Esophagus squamous epithelium (tissue), 4 donors: ENCODE measurements at regions not wholly inside any gene's neighbourhood (a gene's known extent, or its start where the extent isn't known, plus 50 kb on each side); places are given as distances from the start of the nearest gene placed in this dataset.

Source experiments
- POLR2A ChIP-seq, 4 donors: fragments of 450-650 bp; IDR thresholded peaks; one replicate each; pipeline ENCODE4 v1.6.1; 2017; ENCODE audit warnings: antibody characterized with exemption in 4 of 4, mild to moderate bottlenecking in 4 of 4, moderate library complexity in 3 of 4
- TF ChIP-seq, protein P1 (sequence below), 6 experiments: fragments of 450-650 bp in 4 of 6; fragments of 200-600 bp in 2 of 6; sonication (generic) in 2 of 6; IDR thresholded peaks; one replicate each; pipeline ENCODE4 v1.5.1; 2016 to 2019; ENCODE audit warnings: antibody characterized with exemption in 6 of 6, mild to moderate bottlenecking in 4 of 6, moderate library complexity in 4 of 6

DNA sequence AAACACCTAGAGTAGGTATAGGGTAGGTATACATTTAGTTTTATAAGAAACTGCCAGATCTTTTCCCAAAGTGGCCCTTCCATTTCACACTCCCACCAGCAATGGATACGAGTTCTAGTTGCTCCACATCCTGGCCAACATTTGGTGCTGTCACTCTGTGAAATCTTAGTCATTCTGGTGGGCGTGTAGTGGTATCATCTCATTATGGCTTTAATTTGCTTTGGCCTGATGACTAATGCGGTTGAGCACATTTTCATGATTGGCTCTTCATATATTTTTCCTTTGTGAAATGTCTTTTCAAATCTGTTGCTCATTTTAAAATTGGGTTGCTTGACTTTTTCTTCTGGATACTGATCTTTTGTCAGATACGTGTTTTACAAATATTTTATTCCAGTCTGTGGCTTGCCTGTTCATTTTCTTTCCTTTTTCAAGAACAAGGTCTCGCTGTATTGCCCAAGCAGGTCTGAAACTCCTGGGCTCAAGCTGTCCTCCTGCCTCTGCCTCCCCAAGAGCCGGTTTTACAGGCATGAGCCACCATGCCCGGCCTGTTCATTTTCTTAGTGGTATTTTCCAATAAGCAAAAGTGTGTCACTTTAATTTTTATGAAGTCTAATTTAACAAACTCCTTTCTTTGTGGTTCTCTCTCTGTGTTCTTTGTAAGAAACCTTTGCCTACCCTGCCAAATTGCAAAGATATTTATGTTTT lies 192.4 kb downstream of the SEC14L1 start:
- TF ChIP-seq, protein P1, sequence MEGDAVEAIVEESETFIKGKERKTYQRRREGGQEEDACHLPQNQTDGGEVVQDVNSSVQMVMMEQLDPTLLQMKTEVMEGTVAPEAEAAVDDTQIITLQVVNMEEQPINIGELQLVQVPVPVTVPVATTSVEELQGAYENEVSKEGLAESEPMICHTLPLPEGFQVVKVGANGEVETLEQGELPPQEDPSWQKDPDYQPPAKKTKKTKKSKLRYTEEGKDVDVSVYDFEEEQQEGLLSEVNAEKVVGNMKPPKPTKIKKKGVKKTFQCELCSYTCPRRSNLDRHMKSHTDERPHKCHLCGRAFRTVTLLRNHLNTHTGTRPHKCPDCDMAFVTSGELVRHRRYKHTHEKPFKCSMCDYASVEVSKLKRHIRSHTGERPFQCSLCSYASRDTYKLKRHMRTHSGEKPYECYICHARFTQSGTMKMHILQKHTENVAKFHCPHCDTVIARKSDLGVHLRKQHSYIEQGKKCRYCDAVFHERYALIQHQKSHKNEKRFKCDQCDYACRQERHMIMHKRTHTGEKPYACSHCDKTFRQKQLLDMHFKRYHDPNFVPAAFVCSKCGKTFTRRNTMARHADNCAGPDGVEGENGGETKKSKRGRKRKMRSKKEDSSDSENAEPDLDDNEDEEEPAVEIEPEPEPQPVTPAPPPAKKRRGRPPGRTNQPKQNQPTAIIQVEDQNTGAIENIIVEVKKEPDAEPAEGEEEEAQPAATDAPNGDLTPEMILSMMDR (IDR thresholded peaks at IDR 0.05), result no peak
- TF ChIP-seq POLR2A (IDR thresholded peaks at IDR 0.05), result no peak
